Immature natural killer cell (primary cell): ENCODE measurements at regions not wholly inside any gene's neighbourhood (a gene's known extent, or its start where the extent isn't known, plus 50 kb on each side); places are given as distances from the start of the nearest gene placed in this dataset.

Source experiments
- DNase-seq, 3 donors: peaks; one replicate each; pipeline ENCODE4 v3.0.0; 2022; ENCODE audit warnings: mixed read lengths in 1 of 3
- H3K27ac Mint-ChIP-seq, 6 donors: one replicate each; pipeline ENCODE4 v1.8.0; 2020; ENCODE audit warnings: mixed read lengths in 6 of 6, mild to moderate bottlenecking in 5 of 6, inconsistent platforms in 4 of 6, moderate library complexity in 3 of 6
- H3K27me3 Mint-ChIP-seq, 3 donors: one replicate each; pipeline ENCODE4 v1.8.0; 2020 to 2021; ENCODE audit warnings: low read depth in 3 of 3, mild to moderate bottlenecking in 3 of 3, mixed read lengths in 3 of 3, moderate library complexity in 3 of 3, inconsistent platforms in 1 of 3
- H3K36me3 Mint-ChIP-seq, 3 donors: one replicate each; pipeline ENCODE4 v1.8.0; 2020; ENCODE audit warnings: mixed read lengths in 3 of 3, inconsistent platforms in 2 of 3, mild to moderate bottlenecking in 2 of 3
- H3K4me1 Mint-ChIP-seq, 2 donors: one replicate each; pipeline ENCODE4 v1.8.0; 2020; ENCODE audit warnings: inconsistent platforms in 2 of 2, mild to moderate bottlenecking in 2 of 2, mixed read lengths in 2 of 2, moderate library complexity in 1 of 2
- H3K4me3 Mint-ChIP-seq, 5 donors: one replicate each; pipeline ENCODE4 v1.8.0; 2020; ENCODE audit warnings: mild to moderate bottlenecking in 5 of 5, mixed read lengths in 5 of 5, inconsistent platforms in 3 of 5, moderate library complexity in 3 of 5
- H3K9me3 Mint-ChIP-seq, 6 donors: one replicate each; pipeline ENCODE4 v1.8.0; 2020; ENCODE audit warnings: mild to moderate bottlenecking in 6 of 6, mixed read lengths in 6 of 6, inconsistent platforms in 4 of 6, moderate library complexity in 3 of 6

- no peaks in the 10 kb centered on the region for H3K36me3 Mint-ChIP-seq
- H3K27me3 Mint-ChIP-seq: peaks cover 0 to 4% (median 0%) of the 10 kb centered on the region in 3 donors
- no peaks in the 10 kb centered on the region for H3K4me1 Mint-ChIP-seq
- H3K4me3 Mint-ChIP-seq: no peak overlapping the region
- DNase-seq: no peak
- no peaks in the 10 kb centered on the region for H3K9me3 Mint-ChIP-seq
- no peak overlapping the region for H3K27ac Mint-ChIP-seq
These were observed 535.4 kb downstream of the EPM2A start for GRCh38 chr6:145199961-145200360.

- no peaks in the 10 kb centered on the region for H3K36me3 Mint-ChIP-seq
- H3K27me3 Mint-ChIP-seq: peaks cover 0 to 4% (median 0%) of the 10 kb centered on the region in 3 donors
- H3K4me3 Mint-ChIP-seq: no peak overlapping the region
- no peaks in the 10 kb centered on the region for H3K4me1 Mint-ChIP-seq
- no peak for DNase-seq
- H3K9me3 Mint-ChIP-seq: no peaks in the 10 kb centered on the region
- no peak overlapping the region for H3K27ac Mint-ChIP-seq
These were observed 531.0 kb downstream of the EPM2A start for GRCh38 chr6:145204301-145204700.

DNA sequence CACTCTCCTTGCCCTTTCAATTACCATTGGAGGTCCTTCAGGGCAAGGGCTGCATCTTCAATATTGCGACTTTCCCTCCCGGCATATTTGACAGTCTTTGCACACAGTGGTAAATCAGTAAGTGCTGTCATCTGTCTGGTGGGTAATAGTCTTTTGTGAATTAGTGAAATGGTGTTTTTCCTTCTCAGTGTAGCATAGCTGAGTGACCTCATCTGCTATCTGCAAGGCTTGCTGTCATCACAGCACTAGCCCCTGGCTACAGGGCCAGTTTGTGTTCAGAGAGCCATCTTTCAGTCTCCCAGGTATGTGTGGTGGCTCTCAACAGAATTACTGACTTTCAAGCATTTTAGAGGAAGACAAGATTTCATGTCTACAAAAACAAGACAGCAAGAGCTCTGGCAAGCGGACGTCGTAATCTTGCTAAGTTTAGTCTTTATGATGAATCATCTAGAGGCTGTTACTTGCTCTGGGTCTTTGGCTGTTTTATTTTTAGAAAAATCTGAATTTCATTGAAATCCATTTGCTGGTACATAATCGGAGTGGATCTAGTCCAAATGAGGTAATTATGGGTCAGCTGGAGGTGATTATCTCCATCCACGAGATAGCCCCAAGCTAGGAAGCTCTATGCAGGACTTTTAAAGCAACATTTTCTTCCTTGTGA lies 528.9 kb downstream of the EPM2A start:
- Mint-ChIP-seq H3K4me3 (no peak overlapping the region), H3K36me3 (no peaks in the 10 kb centered on the region), H3K27ac (no peak overlapping the region), H3K4me1 (no peaks in the 10 kb centered on the region), H3K27me3 (peaks cover 0 to 4% (median 0%) of the 10 kb centered on the region in 3 donors), H3K9me3 (no peaks in the 10 kb centered on the region)
- DNase-seq: no peak

GRCh38 chr6:145208474-145208873 lies 526.8 kb downstream of the EPM2A start:
- DNase-seq: no peak
- H3K4me1 Mint-ChIP-seq: no peaks in the 10 kb centered on the region
- H3K27ac Mint-ChIP-seq: no peak overlapping the region
- no peaks in the 10 kb centered on the region for H3K36me3 Mint-ChIP-seq
- H3K9me3 Mint-ChIP-seq: no peaks in the 10 kb centered on the region
- no peaks in the 10 kb centered on the region for H3K27me3 Mint-ChIP-seq
- no peak overlapping the region for H3K4me3 Mint-ChIP-seq

DNA sequence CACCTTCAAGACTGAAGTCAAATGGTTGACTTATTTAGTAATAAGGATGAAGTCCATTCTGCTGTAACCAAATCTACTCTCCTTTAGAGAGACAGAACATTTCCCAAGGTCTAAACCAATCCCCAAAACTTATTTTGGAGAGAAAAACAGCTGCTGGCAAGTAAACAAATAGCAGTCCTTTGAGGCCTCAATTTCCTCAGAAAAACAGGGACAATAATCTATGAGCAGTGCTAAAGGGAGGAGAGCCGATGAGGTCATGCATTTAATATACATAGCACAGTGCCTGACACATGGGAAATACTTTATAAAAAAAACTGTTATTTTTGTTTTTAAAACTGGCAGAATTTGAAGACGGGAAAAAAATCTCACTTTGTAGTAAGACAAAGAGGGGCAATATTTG lies 526.0 kb downstream of the EPM2A start:
- Mint-ChIP-seq H3K36me3 (no peaks in the 10 kb centered on the region), H3K27ac (no peak overlapping the region), H3K9me3 (no peaks in the 10 kb centered on the region), H3K4me3 (no peak overlapping the region), H3K4me1 (no peaks in the 10 kb centered on the region), H3K27me3 (no peaks in the 10 kb centered on the region)
- no peak for DNase-seq

DNA sequence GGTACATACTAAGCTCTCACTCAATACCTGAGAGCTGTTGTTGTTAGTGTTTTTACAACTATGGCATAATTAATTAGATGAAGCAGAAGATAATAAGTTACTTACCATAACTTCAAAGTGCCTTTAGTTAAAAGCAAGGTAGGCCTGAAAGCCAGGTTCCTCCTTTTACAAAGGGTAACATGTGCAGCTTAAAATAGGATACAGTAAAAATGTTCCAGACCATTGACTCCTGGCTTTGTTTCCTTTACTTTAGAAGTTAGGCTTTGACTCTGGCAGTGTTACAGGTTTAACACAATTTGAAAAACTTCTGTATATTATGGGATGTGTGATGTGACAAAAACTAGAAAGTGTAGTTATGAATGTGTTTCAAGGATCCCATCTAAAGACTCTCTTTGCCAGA lies 522.5 kb downstream of the EPM2A start:
- Mint-ChIP-seq H3K27ac (no peak overlapping the region), H3K36me3 (no peaks in the 10 kb centered on the region), H3K4me3 (no peak overlapping the region), H3K4me1 (no peaks in the 10 kb centered on the region), H3K27me3 (peaks cover 0 to 2% (median 1%) of the 10 kb centered on the region in 3 donors), H3K9me3 (no peaks in the 10 kb centered on the region)
- DNase-seq: no peak

- Mint-ChIP-seq H3K36me3 (no peaks in the 10 kb centered on the region), H3K27me3 (peaks cover 0 to 2% (median 1%) of the 10 kb centered on the region in 3 donors), H3K9me3 (no peaks in the 10 kb centered on the region), H3K4me3 (no peak overlapping the region), H3K4me1 (no peaks in the 10 kb centered on the region), H3K27ac (no peak overlapping the region)
- no peak for DNase-seq
These were observed 521.7 kb downstream of the EPM2A start for GRCh38 chr6:145213614-145214013.

GRCh38 chr6:145214570-145214969 lies 520.8 kb downstream of the EPM2A start:
- Mint-ChIP-seq H3K9me3 (no peaks in the 10 kb centered on the region), H3K27ac (no peak overlapping the region), H3K36me3 (no peaks in the 10 kb centered on the region), H3K4me1 (no peaks in the 10 kb centered on the region), H3K4me3 (no peak overlapping the region), H3K27me3 (peaks cover 0 to 2% (median 1%) of the 10 kb centered on the region in 3 donors)
- no peak for DNase-seq

DNA sequence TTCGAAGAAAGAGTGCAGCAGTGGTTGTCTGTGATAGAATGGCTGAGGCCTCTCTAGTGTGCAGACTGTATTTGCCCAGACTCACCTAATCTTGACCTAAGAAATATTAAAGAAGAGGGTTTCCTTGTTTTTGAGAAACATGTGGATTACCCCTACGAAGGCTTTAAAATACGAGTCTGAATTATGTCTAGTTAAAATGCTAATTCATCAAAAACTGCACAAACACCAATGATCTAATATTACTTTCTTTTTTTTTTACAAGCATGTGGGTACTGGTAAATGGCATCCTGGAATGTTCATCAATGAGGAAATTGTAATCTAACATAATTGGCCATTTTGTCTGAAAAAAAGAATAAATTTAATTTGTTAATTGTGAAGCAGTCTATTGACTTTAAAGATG lies 510.9 kb downstream of the EPM2A start:
- no peak overlapping the region for H3K27ac Mint-ChIP-seq
- DNase-seq: no peak
- no peaks in the 10 kb centered on the region for H3K4me1 Mint-ChIP-seq
- no peaks in the 10 kb centered on the region for H3K36me3 Mint-ChIP-seq
- H3K9me3 Mint-ChIP-seq: peaks cover 0 to 3% (median 0%) of the 10 kb centered on the region in 6 donors
- H3K4me3 Mint-ChIP-seq: no peak overlapping the region
- H3K27me3 Mint-ChIP-seq: peaks cover 0 to 4% (median 2%) of the 10 kb centered on the region in 3 donors

DNA sequence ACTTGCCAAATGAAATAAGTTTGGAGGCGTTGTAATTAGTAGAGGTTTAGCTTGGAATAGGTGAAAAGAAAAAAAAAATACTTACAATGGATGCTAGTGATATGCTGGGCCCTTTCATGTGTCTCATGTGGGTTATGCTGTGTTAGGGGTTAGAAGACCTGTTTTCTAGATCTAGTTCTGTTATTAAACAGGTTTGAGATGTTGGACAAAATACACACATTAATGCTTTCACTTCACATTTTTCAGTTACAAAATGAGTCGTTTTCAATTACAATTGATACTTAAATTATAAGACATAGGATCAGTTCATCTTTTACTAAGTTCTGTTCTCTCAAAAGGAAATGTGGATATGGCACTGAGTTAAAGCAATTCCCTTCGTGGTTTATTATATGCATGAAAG lies 509.8 kb downstream of the EPM2A start:
- no peaks in the 10 kb centered on the region for H3K36me3 Mint-ChIP-seq
- peaks cover 0 to 5% (median 2%) of the 10 kb centered on the region in 3 donors for H3K27me3 Mint-ChIP-seq
- no peak overlapping the region for H3K4me3 Mint-ChIP-seq
- no peaks in the 10 kb centered on the region for H3K4me1 Mint-ChIP-seq
- DNase-seq: no peak
- H3K9me3 Mint-ChIP-seq: peaks cover 0 to 3% (median 0%) of the 10 kb centered on the region in 6 donors
- no peak overlapping the region for H3K27ac Mint-ChIP-seq

GRCh38 chr6:145227593-145227992 lies 507.7 kb downstream of the EPM2A start:
- Mint-ChIP-seq H3K4me1 (no peaks in the 10 kb centered on the region), H3K4me3 (no peak overlapping the region), H3K27ac (no peak overlapping the region), H3K36me3 (no peaks in the 10 kb centered on the region), H3K9me3 (peaks cover 0 to 3% (median 0%) of the 10 kb centered on the region in 6 donors), H3K27me3 (peaks cover 0 to 2% (median 2%) of the 10 kb centered on the region in 3 donors)
- DNase-seq: no peak

DNA sequence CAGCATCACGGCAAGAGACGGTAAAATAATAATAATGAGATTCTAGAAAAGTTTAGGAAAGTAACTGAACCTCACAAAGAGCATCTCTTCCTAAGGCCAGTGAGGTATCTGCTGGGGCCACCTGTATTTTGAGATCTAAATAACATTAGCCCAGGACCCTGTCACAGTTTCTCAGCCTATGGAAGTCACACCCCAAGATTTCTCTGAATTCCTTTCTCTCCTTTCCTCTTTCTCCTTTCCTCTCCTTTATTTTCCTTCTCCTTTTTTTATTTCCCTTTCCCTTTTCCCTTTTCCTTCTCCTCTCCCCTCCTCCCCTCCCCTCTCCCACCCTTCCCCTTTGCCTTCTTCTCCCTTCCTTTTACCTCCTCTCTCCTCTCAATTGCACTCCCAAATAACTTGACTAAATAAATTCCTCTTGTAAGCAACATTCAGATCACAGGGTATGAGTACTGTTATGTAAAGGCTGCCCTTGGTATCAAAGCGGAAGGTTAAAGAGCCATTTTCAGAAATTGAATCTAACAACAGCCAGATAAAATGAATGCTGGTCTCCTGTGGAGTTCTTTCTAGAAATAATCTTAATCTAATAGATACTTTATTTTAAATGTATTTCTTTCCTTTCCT lies 506.2 kb downstream of the EPM2A start:
- no peaks in the 10 kb centered on the region for H3K4me1 Mint-ChIP-seq
- H3K36me3 Mint-ChIP-seq: no peaks in the 10 kb centered on the region
- no peak overlapping the region for H3K27ac Mint-ChIP-seq
- no peak overlapping the region for H3K4me3 Mint-ChIP-seq
- H3K27me3 Mint-ChIP-seq: peaks cover 0 to 2% (median 2%) of the 10 kb centered on the region in 3 donors
- H3K9me3 Mint-ChIP-seq: peaks cover 0 to 6% (median 0%) of the 10 kb centered on the region in 6 donors
- no peak for DNase-seq

DNA sequence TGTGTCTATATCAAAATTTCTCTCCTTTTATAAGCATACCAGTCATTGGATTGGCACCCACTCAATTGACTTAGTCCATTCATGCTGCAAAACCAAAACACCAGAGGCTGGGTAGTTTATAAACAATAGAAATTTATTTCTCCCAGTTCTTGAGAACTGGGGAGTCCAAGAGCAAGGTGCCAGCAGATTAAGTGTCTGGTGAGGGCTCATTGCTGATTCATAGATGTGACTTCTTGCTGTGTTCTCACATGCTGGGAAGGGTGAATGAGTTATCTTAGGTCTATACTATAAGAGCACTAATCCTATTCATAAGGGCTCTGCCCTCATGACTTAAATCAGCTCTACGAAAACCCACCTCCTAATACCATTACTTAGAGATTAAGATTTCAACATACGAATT lies 501.4 kb downstream of the EPM2A start:
- Mint-ChIP-seq H3K36me3 (no peaks in the 10 kb centered on the region), H3K27ac (no peak overlapping the region), H3K4me3 (no peak overlapping the region), H3K27me3 (peaks cover 0 to 4% (median 2%) of the 10 kb centered on the region in 3 donors), H3K4me1 (no peaks in the 10 kb centered on the region), H3K9me3 (peaks cover 0 to 6% (median 0%) of the 10 kb centered on the region in 6 donors)
- no peak for DNase-seq

GRCh38 chr6:145235207-145235606 lies 500.1 kb downstream of the EPM2A start:
- peaks cover 0 to 2% (median 0%) of the 10 kb centered on the region in 3 donors for H3K27me3 Mint-ChIP-seq
- H3K36me3 Mint-ChIP-seq: no peaks in the 10 kb centered on the region
- DNase-seq: no peak
- no peak overlapping the region for H3K4me3 Mint-ChIP-seq
- H3K9me3 Mint-ChIP-seq: peaks cover 0 to 6% (median 0%) of the 10 kb centered on the region in 6 donors
- H3K27ac Mint-ChIP-seq: no peak overlapping the region
- no peaks in the 10 kb centered on the region for H3K4me1 Mint-ChIP-seq

- no peaks in the 10 kb centered on the region for H3K4me1 Mint-ChIP-seq
- peaks cover 0 to 6% (median 0%) of the 10 kb centered on the region in 6 donors for H3K9me3 Mint-ChIP-seq
These were observed 496.5 kb downstream of the EPM2A start for GRCh38 chr6:145238787-145239186.

More at GRCh38 chr6:145238787-145239186, 496.5 kb downstream of the EPM2A start:
- Mint-ChIP-seq H3K27me3 (peaks cover 0 to 2% (median 0%) of the 10 kb centered on the region in 3 donors), H3K27ac (no peak overlapping the region), H3K36me3 (no peaks in the 10 kb centered on the region), H3K4me3 (no peak overlapping the region)
- DNase-seq: no peak
